Right kidney (tissue), 1 donor: ENCODE measurements at regions not wholly inside any gene's neighbourhood (a gene's known extent, or its start where the extent isn't known, plus 50 kb on each side); places are given as distances from the start of the nearest gene placed in this dataset.
A peak's percentile ranks its signal among the peaks of the same experiment; 100 is the strongest.

Experiments
- DNase-seq: peaks from one replicate; pipeline ENCODE4 v3.0.0-alpha.2; 2016

DNA sequence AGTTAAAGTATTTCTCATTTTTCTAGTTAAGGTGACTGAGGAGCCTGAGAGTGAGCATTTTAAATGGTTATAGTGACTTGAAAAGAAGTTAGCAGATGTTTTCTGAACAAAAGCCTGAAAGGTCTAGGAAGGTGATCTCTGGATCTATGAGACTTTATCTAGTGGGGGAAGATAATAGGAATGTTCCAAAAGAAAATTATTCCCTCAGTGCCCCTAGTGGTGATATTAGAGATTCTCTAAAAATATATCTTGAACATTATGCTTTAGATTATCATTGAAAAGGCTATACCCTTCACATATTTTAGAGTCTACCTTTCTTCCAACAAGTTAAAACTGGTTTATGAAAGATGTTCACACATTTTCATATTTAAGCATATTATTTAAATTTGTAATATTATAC is 69.0 kb upstream of the SPANXN1 start:
- no peak for DNase-seq

DNA sequence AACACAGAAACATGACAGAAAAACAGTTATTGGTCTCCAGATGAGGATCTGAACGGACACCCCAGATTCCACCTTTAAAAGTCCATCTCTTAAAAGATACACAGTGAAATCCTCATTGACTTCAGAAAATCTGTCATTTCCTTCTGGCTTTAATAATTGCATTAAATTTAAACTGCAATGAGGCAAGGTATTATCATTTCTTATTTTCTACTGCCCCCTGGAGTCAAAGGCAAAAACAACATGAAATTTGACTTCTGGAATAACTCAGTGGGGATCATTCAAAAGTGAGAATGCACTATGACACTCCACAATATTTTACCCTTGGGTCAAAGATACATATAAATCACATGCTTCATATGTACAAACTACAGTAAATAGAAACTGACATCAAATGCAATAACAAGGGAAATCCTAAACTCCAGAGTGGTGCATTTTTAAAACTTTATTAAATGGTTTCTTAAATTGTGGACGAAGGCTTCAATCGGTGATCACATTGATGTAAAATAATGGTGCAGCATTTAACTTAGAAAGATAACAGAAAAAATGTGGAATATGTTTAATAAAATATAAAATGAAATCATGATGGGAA is 56.4 kb upstream of the SPANXN1 start:
- peak; percentile 1 for DNase-seq
